T-helper 2 cell treated with Interferon-gamma antibody and Interleukin-4, amounts not matched to agents 100 ng/mL and 5 ng/mL, for 36 hours (primary cell): ENCODE measurements at regions not wholly inside any gene's neighbourhood (a gene's known extent, or its start where the extent isn't known, plus 50 kb on each side); places are given as distances from the start of the nearest gene placed in this dataset.
"Not testable (repeated sequence)": the region's sequence is repeated elsewhere in the genome, so short reads cannot be mapped to it uniquely, and the experiment has no call there.

ENCODE experiments used
- intact Hi-C: fragments of 100-400 bp; cut with micrococcal nuclease; formaldehyde crosslinking; loops from one replicate; pipeline ENCODE4 v1.15.1; 2023

DNA sequence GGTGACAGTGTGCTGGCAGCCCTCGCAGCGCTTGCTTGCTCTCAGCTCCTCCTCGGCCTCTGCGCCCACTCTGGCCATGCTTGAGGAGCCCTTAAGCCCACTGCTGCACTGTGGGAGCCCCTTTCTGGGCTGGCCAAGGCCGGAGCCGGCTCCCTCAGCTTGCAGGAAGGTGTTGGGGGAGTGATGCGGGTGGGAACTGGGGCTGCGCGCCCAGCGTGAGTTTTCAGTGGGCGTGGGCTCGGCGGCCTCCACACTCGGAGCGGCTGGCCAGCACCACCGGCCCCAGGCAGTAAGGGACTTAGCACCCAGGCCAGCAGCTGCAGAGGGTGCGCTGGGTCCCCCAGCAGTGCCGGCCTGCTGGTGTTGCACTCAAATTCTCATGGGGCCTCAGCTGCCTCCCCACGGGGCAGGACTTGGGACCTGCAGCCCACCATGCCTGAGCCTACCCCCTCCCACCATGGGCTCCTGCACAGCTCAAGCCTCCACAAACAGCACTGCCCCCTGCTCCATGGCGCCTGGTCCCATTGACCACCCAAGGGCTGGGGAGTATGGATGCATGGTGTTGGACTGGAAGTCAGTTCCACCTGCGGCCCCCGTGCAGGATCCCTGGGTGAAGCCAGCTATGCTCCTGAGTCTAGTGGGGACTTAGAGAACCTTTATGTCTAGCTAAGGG lies 223.1 kb upstream of the PTPRD start:
- intact Hi-C loops, result no loop called here

DNA sequence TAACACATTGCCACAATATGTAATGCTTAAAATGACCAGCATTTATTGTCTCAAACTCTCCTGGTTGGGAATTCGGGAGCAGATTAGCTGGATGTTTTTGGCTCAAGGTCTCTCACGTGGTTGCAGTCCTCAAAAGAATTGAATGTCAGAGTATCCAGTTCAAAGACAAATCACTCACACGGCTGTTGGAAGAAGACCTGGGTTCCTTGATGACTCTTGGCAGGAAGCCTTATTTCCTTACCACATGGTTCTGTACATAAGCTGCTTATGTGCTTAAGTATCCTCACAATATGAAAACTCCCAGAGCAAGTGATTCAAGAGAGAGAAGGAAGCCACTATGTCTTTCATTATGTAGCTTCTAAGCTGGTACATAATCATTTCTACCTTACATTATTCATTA lies 230.3 kb upstream of the PTPRD start:
- intact Hi-C loops, result no loop called here

DNA sequence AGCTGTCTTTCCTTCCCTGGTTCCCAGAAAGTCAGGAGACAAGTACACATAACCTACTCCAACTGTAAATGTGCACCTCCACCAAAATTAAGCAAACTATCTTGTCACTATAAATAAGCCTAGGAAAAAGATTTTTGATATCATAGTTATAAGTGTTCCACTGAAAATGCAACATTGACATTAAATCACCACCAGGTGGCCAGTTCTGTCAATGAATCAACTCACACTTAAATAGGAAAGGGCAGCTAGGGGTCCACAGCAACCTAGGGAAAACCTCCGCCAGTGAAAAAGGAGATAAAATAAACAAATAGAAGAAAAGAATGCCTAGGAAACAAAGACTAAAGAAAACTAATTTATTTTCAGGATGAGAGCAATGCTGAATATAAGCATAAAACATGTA lies 243.0 kb upstream of the PTPRD start:
- intact Hi-C loops, result no loop called here

DNA sequence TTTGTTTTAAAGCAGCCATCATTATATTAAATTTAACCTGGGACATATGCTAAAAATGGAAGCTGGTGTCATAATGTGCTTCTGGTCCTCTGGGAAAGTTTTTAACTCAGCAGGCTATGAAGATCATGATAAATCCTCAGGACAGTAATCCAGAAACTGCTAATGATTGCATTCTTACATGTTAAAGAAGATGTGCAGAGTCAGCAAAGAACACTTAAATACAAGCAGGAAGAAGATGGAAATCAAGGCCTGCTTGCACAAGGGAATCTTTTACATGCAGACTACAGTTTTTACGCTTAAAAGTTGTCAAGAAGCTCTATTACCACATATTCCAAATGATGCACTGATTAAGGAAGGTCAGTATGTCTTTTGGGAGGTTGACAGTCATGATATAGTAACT lies 246.0 kb upstream of the PTPRD start:
- intact Hi-C loops, result no loop called here

DNA sequence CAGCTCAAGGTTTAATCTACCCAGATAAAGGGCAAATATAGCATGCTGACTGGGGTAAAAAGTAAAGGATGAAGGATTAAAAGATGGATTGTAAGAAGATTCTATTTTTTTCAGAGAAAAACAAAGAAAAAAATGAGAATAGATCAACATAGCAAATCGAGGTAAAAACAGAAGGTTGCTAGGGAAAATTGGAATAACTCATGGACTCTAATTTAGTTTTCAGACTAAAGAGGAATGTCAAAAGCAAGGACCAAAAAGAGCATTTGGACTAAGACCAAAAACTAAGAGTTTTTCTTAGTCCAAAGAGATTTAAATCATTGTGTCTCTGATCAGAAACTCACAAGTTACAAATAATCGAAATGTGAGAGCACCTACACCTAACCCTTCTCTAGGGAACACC lies 250.7 kb upstream of the PTPRD start:
- intact Hi-C loops, result no loop called here

DNA sequence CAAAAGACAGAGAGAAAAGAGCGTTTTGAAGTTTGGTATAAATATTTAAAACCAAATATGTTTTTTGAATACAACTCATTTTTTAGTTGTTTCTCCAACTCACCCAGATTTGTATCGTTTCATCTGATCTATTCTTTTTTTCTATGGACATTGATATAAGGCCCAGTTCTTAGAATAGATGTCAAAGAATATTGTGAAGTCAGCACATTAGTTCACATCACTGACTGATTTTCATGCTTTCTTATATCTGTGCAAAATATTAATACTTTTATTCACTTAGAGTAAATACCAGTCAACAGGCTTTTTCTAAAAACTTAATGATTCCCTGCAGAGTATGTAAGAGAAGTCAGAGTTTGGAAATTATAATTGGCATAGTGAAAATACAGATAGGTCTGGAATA lies 254.4 kb upstream of the PTPRD start:
- intact Hi-C loops, result no loop called here

DNA sequence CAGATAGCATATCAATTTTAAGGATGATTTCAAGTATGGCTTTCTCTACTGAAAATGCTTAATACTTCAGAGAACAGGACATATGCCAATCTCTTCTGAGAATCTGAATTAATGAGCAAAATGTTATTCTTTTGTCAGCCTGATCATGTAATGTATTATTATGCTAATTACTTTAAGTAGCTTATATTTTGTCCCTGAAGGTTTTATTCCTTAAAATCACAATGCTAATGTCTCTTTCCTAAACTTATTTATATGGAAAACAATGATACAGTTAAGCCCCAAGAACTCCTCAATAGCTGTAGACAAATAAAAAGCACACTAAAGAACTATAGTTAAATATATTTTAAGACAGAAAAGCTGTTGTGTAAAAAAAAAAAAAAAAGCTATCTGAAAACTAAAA lies 256.9 kb upstream of the PTPRD start:
- intact Hi-C loops, result no loop called here

DNA sequence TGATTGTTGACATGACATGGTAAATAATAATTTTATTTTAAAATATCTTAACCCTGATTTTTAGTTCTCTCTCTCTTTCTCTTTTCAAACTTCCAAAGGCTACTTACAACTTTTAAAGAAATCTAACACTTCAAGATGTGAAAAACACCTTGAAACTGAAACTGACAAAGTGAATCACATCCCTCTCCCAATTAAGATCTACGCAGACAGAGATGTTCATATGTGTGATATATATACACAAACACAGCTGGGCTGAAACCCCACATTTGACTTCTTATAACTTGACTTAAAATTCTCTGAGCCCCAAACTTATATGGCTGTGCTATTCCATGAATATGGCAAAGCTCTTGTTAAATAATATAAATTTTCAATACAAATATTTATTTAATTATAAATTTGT lies 261.2 kb upstream of the PTPRD start:
- intact Hi-C loops, result no loop called here

DNA sequence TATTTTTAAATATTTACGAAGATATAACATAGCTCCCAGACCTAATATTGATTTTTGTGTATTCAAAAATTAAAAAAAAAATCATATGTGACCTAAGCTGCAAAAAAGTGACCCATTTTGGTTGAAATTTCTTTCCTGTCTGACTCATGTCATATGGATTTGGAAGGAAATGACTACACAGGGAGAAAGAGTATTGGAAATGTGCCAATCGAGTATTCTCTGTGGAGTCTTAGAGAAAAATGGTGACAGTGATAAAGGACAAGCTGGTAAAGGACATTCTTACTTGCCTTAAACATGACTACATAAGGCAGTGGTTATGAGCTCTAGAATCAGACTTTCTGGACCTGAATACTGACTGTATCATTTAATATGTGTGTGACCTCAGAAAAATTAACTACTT lies 262.9 kb upstream of the PTPRD start:
- intact Hi-C loops, result no loop called here

DNA sequence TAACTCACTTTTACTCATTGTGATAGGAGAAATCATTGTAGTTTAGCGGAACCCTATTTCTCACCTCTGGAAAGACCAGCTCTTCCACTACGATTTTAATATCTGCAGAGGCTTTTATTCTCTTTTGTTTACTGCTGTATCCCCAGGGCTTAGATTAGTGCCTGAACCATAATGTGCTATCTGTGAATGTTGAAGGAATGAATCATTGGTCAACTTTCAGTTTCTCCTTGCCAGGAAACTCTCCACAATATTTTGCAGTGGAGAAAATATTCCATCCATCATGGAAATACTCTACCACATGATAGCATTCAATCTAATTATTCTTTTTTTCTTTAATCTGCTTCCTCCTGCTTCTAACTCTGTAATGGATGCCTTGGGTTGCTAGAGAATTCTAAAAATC lies 263.5 kb upstream of the PTPRD start:
- intact Hi-C loops, result no loop called here

DNA sequence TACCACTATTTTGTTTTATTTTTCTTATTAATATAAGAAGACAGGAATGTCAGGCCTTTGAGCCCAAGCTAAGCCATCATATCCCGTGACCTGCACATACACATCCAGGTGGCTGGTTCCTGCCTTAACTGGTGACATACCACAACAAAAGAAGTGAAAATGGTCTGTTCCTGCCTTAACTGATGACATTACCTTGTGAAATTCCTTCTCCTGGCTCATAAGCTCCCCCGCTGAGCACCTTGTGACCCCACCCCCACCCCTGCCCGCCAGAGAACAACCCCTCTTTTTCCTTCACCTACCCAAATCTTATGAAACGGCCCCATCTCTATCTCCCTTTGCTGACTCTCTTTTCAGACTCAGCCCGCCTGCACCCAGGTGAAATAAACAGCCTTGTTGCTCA lies 277.5 kb upstream of the PTPRD start:
- intact Hi-C loops, result not testable (repeated sequence)

DNA sequence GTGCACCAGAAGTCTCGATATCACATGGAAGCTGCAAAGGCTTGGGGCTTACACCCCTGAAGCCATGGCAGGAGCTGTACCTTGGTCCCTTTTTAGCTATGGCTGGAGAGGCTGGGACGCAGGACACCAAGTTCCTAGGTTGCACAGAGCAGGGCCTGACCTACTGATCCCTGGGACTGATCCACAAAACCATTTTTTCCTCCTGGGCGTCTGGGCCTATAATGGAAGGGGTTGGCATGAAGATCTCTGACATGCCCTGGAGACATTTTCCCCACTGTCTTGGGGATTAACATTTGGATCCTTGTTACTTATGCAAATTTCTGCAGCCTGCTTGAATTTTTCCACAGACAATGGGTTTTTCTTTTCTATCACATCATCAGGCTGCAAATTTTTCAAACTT lies 286.7 kb upstream of the PTPRD start:
- intact Hi-C loops, result no loop called here

DNA sequence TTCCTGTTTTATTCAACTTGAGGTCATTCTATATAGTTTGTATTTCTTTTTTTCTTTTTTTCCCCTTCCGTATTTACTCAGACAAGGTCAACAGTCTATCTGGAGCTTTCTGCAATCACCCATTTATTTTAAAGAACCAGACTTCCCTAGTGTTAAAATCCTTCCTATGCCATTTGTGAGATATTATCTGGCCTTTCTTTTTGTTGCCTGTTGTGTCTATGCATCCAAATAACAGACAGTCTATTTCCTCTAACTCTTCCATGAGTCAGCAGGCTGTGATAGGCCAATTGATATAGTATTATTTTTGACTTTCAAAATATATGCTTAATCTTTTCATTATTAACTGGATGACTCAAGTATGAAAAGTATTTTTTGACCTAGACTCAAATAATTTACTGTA lies 291.2 kb upstream of the PTPRD start:
- intact Hi-C loops, result no loop called here

DNA sequence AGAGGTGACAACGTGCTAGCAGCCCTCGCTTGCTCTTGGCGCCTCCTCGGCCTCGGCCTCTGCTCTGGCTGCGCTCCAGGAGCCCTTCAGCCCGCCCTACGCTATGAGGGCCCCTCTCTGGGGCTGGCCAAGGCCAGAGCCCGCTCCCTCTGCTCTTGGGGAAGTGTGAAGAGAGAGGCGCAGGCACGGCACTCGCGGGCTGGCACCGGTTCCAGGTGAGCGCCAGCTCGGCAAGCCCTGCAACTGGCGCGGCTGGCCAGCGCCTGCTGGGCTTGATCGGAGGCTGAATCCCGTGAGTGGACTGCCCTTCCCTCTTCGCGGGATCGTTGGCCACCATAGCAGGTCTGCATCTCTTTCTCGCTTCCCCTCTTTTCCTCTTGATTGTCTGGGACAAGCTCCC lies 298.0 kb upstream of the PTPRD start:
- intact Hi-C loops, result no loop called here

DNA sequence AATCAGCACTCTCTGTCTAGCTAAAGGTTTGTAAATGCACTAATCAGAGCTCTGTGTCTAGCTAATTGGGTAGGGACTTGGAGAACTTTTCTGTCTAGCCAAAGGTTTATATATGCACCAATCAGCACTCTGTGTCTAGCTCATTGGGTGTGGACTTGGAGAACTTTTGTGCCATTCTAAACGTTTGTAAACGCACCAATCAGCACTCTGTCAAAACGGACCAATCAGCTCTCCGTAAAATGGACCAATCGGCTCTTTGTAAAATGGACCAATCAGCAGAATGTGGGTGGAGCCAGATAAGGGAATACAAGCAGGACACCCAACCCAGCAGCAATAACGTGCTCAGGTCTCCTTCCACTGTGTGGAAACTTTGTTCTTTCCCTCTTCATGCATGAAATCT lies 298.6 kb upstream of the PTPRD start:
- intact Hi-C loops, result no loop called here

DNA sequence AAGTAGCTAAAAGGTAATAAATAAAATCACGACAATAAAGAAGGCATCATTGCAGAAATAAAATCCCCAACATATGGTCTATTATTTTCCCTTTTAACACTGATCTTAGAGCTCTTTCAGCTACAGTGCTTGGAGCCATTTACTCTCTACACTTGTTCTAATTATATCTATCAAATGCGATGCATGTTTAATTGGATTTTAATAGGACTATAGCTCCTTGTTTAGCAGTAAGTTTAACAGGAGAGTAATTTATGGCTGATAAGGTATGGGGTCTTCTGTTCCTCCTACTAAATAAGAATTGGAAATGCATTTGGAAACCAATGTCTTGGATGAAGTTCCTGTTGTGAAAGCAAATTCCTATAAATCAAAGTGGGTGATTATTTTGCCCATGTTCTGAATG lies 304.2 kb upstream of the PTPRD start:
- intact Hi-C loops, result no loop called here

DNA sequence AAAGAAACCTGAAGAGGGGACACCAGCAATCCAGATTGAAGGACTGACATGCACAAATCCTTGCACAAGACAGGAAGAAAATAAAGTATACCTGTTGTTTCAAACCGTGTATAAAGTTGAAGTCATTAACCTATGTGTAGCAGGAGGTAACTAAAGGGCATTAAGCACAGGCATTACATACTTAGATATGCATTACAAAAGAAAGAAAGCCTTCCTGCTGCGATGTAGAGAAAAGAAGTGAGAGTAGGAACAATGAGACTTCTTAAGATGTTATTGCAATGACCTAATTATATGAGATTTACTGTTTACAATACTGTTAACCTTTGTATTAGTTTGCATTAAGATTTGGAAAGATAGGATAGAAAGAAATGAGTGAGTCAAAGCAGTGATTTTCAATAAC lies 308.9 kb upstream of the PTPRD start:
- intact Hi-C loops, result no loop called here

DNA sequence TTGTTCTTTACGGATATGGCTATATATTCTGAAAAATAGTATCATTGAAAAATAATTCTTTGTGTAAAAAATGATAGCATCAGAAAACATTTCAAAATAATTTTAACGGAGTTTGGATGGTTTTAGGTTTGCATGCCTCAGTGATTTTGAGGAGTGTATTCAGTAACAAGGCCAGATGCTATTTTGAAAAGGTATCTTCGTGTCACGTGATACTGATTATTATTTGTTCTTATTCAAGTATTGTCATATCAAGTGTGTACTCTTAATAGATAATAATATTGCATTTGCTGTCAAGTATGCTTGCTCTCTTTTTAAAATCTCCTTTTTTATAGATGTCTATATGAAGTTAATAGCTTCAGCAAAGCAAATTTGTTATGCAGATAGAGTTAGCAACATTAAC lies 313.1 kb upstream of the PTPRD start:
- intact Hi-C loops, result no loop called here

DNA sequence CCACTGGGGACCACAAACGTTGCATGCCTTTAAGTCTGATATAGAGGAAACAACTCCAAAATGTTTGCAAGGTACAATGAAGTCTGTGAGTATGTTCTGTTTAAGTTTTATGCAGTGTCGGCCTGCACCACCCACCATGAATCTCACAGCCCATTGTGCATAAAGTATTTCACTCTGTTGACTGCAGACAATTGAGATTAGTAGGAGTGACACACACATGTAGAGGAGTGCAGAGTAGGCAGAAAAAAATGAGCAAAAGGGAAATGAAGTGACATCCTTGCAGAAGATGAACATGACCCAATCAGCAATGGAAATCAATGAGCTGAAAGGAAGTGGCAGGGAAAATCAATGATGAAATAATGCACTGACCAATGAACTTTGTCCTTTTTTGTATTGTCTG lies 315.6 kb upstream of the PTPRD start:
- intact Hi-C loops, result no loop called here

DNA sequence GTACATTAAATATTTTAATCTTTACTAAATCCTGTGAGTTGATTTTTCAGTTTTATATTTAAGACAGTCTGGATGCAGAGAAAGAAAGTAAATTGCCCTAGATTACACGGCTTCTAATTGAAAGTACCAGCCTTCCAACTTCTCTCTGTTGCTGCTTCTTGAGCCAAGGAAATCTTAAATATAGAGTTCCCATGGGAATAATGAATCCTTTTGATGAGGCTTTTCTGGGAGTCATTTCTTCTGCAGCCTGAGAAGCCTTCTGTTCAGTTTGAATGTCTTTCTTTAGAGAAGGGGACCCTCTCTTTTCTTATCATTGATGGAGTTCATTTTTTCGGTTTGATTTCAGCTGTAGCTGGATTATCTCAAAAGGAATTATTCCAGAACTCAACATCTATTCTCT lies 317.3 kb upstream of the PTPRD start:
- intact Hi-C loops, result no loop called here

DNA sequence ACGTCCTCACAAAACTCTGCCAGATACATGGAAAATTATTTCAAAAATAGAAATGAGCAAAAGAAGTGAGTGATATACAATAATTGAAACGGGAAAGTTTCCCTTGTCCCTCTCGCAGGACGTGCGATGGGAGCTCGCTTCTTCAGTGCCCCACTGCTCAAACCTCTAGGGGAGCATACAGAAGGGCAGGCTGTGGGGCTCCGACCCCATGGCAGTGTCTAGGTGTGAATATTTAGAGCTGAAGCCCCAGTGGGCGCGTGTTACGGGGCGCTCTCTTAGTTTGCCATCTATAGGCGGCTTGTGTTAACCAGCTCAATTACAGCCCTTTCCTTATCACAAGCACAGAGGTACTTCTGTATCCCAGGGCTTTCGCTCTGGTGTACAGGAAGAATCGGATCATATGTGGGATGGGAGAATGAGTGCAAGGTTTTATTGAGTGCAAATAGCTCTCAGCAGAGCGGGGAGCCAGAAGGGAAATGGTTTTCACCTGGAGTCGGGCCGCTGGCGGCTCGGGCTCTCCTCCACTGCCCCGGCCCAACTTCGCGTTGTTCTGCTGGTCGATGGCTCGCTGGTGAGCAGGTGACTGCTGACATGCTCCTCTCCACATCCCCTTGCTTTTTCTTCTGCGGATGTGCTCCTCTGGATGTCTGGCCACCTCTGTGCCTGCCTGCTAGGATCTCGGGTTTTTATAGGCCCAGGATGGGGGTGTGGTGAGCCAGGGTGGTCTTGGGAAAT lies 334.0 kb upstream of the PTPRD start:
- intact Hi-C loops, result no loop called here

DNA sequence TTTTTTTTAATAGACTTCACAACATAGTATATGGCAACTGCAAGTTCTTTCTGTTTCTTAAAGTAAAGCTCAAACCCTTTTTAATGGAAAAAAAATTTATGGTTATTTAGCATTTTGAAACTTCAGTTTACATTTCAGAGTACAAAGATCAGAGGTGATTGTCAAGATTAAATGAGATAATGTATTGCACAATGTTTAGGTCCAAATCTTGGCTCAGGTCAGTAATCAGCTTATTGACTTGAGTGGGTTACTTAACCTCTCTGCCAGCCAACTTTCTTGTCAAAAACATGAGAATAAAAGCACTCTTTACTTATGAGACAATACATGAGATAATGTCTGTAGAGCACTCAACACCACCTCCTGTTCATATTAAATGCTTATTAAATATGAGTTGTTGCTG lies 345.1 kb upstream of the PTPRD start:
- intact Hi-C loops, result no loop called here

DNA sequence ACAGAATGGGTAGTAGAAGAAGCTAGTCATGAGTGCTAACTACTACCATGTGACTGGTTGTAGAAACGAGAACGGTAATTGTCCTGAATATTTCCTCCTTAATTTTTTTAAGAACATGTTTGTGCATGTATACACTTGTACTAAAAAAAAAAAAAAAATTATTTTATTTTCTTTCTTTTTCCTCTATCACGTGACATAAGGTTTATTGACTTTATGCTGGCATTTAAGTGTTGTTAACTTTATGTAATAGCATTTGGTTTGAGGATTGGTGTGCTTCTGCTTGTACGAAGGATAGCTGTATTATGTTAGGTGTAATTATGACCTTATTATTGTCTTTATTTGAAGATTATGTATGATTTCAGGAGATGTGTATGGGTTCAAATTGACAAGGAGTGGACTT lies 349.1 kb upstream of the PTPRD start:
- intact Hi-C loops, result no loop called here

DNA sequence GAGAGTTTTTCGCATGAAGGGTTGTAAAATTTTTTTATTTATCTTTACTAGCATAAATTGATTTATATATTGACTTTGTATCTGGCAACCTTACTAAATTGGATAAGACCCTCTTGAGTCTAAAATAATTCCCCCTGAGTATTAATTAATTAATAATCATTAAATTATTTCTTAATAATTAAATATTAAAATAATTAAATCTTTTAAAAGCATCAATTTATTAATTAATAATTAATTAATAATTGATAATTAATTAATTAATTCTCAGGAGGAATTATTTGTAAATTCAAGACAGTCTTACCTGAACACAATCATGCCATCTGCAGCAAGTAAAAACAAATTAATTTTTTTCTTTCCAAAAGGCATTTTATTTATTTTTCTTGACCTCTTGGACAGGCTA lies 370.4 kb upstream of the PTPRD start:
- intact Hi-C loops, result no loop called here
